GM19023 (cell line): ENCODE measurements at regions not wholly inside any gene's neighbourhood (a gene's known extent, or its start where the extent isn't known, plus 50 kb on each side); places are given as distances from the start of the nearest gene placed in this dataset.
"Not testable (repeated sequence)": the region's sequence is repeated elsewhere in the genome, so short reads cannot be mapped to it uniquely, and the experiment has no call there.

Experiments used
- ATAC-seq: cut with Tn5 transposase; IDR thresholded peaks from one replicate; pipeline ENCODE4 v1.9.1; 2021; ENCODE audit warnings: mild to moderate bottlenecking, moderate library complexity; ENCODE audit not compliant: unreplicated experiment

DNA sequence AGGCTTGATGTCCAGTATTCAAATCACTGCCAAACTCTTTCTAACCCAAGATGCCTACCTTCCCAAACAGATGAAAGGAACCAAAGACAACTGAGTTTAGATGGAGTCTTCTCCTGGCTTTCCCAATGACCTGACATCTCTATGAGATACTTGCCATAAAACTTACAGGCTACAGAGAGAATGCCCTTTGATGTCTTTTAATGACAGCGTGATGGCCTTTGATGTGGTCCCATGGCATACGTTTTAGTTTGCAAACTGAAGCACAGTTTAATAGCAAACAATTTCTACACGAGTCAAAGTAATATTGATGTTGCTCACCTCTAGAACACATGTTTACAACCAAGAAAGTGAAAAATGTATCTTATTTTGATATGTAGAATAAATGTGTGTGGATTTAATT, 73.2 kb downstream of the ZIC4 start:
- ATAC-seq = no peak

DNA sequence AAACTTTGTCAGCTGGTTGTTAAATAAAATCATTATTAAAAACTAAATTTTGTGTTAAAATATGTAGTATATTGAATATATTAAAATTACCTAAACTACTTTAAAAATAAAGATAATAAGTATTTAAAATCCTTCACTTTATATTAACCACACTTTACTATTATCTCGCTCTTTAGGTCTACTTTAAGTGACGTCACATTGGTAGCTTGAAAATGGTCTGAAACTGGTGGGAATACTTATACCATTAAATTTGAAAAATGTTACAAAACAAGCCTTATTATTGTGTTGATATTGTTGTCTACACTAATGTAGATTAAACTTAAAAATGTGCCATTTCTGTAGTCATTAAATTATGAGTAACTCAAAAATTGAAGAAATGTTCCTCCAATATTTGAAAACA, 77.6 kb downstream of the ZIC4 start:
- ATAC-seq = no peak

DNA sequence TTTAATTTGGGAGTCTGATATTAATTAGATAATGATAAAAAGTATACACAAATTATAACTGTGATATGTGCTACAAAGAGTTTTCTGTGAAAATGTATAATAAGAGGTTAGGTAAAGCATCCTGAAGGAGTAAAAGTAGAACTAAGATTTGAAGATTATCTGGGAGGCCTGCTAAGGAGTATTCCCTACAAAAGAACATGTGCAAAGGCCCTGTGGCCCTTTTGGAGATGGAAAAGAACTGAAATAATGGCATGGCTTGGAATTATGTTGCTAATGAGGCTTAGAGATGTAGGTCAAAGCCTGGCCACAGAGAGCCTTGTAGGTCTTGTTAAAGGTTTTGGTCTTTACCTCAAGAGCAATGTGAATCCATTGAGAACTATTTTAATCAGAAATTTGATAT, 82.0 kb downstream of the ZIC4 start:
- ATAC-seq = no peak

DNA sequence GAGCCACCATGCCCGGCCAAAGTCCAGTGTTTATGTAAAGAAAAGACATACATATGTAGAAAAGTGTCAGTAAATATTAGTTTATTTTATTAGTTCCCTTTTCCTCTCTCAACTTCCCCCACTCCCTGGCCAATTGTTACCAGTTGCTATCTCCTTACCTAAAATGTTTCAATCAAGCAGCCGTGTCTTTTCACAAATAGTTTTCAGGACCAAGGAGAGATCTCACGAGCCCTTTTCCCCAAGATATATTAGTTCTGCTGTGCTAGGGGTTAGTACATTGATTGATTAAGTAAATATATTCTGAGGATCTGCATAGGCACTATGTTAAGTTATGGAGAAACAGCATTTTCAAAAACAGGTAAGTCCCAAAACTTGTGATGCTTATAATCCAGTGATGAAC, 87.4 kb downstream of the ZIC4 start:
- ATAC-seq = no peak

DNA sequence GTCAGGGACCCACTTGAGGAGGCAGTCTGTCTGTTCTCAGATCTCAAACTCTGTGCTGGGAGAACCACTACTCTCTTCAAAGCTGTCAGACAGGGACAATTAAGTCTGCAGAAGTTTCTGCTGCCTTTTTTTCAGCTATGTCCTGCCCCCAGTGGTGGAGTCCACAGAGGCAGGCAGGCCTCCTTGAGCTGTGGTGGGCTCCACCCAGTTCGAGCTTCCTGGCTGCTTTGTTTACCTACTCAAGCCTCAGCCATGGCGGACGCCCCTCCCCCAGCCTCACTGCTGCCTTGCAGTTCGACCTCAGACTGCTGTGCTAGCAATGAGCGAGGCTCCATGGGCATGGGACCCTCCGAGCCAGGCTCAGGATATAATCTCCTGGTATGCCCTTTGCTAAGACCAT, 89.3 kb downstream of the ZIC4 start:
- ATAC-seq = not testable (repeated sequence)

DNA sequence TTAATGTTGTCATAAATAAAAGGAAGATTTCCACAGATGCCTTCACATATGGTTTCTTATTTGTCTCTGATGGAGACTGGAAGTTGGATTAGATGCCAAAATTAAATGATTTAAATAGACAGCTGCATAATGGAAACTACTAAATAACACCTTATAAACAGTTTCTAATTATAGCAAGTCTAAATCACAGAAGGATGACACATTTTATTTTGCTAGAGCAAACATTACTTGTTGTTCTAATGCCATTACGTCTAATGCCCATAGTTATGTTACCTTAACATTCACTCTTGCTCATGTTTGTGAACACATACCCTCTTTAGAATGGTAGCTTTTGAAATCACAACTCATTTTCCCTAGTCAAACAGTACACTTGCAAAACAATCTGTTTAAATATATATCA, 92.8 kb downstream of the ZIC4 start:
- ATAC-seq = no peak

DNA sequence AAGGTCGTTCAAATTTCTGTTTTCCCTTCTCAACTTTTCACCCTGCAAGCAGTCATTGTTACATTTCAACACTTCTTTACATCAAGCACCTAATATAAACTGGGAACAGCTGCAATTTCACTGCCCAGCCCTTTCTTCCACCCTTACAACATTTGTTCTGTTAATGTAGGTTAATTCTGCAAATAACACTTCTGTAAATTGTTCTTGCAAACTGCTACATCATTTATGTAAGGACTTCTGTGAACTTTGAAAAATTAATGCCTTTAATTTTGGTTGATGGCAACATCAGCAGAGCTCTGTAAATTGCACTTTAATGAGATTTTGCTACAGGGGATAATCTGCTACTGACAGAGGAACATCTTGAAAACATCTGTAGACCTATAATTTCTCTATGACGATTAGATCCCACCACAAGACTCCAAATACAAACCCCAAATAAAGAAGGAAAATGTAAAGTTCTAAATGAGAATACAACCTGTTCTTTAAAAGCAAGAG, 93.5 kb downstream of the ZIC4 start:
- no peak for ATAC-seq

DNA sequence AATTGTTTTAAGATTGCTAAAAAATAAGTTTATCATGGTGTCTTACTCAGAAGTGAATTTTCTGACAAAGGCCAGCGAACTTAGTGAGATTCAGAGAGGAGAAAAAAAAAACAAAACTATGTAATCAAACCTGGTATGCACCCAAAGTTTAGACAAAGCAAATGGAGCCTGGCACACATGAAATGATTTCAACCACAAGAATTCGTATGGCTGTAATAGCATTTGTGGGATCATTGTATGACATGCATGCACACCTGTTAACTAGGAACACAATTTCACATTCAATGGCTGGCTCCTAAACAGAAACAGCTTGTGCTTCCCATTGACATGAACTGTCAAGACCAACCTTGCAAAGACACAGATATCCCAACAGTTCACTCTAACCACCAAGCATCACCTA, 94.6 kb downstream of the ZIC4 start:
- ATAC-seq = no peak

DNA sequence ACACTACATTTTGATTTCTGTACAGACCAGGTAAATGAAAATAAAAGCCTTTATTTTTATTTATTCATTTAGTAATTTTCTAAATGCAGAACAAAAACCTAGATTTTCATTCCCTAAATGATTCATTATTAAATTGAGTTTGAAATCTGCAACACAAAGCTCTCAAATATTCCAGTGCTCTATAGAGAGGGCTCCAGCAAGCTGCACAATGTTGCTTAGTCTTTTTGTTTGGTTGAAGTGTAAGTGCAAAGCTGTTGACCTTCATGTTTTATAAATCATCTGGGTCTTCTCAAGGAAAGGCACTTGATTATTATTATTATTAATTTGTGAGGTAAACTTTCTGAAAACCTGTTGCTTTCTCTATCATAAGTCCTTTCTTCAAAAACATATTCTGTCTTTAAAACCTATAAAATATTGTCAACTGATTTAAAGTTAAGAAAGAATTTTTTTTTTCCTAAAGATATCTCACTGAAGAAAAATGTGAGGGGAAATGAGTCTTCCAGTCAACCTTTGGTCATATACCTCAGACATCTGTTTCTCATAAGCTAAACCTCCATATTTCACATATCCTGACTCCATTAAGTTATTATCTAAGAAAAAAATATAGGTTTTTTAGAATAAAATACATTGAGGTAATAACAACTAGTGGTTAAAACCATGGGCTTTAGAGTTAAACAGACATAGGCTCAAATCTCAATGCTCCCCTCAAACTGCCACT, 100.7 kb downstream of the ZIC4 start:
- ATAC-seq = no peak

DNA sequence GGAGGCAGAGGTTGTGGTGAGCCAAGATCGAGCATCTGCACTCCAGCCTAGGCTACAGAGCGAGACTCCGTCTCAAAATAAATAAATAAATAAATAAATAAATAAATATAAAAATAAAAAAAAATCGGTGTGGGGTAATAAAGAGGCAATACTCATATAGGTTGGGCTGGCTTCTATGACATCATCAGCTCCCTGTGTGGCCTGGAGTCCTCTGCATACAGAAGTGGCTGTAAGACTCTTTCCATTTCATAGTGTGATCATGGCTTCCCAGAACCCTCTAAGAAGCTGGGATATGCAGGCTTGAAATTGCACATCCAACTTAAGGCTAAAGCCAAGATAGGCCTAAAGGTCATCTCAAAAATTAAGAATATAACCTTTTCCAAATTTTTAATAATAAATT, 101.6 kb downstream of the ZIC4 start:
- ATAC-seq = no peak

DNA sequence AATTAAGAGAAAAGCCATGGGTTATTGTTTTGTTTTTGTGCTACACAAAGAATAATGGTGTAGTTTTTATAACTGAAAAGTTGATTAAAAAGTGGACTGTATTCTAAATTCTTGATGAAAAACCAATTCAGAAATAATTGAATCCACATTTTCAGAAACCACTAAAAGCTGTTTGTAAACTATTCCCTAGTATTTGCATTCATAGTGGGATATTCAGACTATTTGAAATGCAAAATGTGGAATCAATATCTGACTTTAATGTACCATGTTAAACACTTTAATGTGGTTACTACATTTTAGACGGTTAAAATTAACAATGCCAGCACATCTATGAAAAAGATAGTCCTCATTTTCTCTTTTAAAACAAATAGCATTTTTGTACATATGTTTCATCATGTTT, 104.6 kb downstream of the ZIC4 start:
- ATAC-seq = no peak

DNA sequence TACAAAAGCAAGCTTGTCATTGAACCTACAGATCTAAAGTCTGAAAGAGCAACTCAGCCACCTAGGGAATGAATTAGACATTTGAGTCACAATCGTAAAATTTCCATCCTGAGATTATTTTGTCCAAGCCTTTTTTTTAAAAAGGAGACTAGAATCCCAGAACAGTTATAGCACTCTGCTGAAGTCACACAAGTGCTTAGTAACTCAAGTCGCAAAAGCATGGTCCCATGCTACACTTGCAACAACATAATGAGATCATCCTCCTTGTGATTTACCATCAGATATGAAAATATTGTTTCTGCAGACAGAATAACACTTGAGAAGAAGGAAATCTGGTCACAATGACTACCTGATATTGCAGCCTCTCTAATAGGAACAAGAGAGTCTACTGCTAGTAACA, 106.7 kb downstream of the ZIC4 start:
- ATAC-seq = no peak

DNA sequence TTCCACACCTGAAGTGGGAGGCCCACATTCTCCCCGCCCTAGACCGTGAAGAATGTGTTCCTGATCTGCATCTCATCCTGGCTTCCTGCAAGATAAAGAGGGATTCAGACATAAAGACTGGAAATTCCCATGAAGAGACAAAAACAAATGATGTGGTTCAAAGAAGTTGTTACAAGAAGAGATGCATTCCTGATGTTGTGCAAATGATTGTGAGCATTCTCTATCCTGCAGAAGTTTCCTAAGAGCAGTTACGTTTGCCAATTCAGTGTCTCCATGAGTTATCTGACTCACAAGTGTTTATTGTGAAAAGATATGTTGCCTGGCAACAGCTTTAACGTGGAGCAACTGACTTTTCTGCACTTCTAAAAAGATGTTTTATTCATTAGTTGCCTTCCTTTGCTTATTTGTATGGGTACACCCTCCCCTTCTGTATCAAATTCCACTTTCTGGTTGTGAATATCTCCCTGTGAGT, 107.8 kb downstream of the ZIC4 start:
- no peak for ATAC-seq

DNA sequence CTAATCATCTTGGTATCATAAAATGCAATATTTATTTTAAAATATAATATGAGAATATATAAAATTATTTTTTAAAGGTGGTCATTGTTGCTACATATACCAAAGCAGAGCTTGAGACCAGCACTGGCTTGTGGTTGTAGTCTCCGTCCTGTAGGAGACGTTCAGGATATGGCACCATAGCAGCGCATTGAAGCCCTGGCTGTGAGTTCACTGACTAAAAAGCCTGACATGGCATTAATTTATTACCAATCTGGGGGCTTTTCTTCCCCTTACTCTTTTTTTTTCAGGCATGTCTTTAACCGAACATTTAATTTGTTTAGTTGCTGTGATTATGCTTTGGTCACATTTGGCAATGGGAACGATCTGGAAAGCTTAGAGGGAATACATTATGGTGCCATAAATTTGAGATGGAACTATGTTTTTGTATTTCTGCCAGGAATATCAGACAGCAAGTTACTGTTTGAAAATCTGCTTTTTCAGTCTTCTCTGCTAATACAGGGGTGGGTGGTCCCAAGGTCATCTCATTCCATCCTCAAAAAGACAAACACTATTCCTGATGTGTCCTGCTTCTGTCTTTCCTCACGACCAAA, 108.5 kb downstream of the ZIC4 start:
- ATAC-seq = no peak

DNA sequence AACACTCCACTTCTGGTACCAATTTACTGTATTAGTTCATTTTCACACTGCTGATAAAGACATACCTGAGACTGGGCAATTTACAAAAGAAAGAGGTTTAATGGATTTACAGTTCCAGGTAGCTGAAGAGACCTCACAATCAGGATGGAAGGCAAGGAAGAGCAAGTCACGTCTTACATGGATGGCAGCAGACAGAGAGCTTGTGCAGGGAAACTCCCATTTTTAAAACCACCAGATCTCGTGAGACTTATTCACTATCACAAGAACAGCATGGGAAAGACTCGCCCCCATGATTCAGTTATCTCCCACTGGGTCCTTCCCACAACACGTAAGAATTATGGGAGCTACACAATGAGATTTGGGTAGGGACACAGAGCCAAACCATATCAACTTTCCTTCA, 119.0 kb downstream of the ZIC4 start:
- ATAC-seq = not testable (repeated sequence)

DNA sequence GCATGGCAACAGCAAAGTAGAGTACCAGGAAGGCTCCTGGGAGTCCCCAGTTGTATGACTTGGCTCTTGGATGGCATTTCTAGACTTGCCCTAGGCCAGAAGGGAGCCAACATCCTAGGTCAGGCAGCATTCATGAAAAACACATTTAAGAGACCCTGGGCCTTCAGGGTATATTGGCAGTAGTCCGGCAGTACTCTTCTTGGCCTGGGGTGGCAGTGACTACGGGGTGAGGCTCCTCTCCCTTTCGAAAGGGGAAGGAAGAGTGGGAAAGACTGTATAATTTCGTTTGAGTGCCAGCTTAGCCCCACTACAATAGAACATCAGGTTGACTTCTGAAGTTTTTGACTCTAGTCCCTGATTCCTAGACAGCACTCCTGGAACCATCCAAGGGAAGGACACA, 136.4 kb downstream of the ZIC4 start:
- ATAC-seq = no peak

DNA sequence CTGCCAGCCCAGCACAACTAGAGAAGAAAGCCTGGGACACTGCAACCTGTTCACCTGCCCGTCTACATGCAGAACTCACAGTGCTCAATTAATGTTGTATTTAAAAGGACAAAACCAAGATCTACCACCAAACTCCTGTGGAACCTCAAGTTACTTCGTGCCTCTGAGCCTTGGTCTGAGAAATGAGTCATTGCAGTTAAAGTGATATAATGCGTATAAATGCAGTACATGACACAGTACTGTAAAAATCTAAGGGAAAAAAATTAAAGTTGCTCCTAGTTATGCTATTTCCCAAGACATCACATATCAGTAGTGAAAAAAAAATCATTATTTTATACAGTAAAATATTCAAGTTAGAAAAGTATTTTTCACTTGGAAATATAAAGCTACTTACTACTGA, 138.9 kb downstream of the ZIC4 start:
- ATAC-seq = no peak

DNA sequence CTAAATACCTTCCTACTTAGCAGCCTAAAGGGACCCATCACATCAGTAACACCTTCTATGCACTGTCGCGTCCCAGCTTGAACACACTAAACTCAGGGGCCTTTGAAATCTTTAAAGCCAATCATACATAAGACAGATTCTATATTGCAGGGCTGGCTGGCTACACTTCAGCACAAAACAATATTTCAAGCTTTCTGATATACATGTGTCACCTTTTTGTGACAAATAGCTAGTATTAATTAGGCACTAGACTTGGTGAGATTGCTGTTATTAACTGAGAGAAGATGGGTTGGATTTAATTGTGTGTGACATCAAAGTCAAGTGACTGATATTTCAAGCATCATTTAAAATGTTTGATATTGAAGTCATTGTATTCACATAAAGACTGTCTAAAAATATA, 148.4 kb downstream of the ZIC4 start:
- no peak for ATAC-seq

DNA sequence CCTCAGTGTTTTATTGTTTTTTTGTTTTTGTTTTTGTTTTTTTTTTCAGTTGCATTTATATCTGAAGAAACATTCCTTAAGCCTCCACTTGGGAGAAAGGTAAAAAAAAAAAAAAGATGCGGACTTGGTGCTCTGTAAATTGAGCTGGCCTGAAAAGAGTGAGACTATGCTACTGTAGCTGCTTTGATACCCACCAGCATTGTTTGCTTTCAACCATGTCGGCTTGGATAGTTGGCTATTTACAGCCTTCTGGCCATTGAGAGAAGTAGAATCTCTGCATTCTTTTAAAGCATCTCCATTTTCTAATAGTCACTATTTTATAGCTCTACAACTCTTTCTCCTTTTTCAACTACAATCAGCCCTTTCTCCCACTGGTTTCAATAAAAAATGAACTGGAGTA, 149.6 kb downstream of the ZIC4 start:
- no peak for ATAC-seq

DNA sequence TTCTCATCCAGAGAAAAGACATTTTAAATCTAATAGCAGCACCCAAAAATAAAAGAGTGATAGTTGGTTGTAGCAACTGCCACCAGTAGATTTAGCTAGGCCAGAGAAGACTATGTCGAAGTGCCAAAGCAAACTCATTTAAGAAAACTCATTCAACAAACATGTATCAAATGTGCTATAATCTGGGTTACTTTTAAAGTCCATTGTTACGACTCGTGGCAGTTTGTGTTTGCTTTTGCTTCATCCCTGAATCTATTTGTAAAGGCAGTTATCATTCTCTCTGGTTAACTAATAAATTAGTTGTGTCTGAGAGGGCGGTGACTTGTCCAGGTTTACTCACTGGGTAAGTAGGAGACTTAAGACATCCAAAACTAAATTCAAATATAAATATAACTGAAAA, 159.4 kb downstream of the ZIC4 start:
- ATAC-seq = no peak

DNA sequence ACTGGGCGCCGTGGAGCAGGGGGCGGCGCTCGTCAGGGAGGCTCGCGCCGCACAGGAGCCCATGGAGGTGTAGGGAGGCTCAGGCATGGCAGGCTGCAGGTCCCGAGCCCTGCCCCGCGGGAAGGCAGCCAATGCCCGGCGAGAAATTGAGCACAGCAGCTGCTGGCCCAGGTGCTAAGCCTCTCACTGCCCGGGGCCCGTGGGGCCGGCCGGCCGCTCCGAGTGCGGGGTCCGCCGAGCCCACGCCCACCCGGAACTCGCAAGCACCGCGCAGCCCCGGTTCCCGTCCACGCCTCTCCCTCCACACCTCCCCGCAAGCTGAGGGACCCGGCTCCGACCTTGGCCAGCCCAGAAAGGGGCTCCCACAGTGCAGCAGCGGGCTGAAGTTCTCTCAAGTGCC, 160.7 kb downstream of the ZIC4 start:
- not testable (repeated sequence) for ATAC-seq

DNA sequence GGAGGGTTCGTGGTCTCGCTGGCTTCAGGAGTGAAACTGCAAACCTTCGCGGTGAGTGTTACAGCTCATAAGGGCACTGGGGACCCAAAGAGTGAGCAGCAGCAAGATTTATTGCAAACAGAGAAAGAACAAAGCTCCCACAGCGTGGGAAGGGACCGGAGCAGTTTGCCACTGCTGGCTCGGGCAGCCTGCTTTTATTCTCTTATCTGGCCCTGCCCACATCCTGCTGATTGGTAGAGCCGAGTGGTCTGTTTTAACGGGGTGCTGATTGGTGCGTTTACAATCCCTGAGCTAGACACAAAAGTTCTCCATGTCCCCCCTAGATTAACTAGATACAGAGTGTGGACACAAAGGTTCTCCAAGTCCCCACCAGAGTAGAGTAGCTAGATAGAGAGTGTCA, 161.3 kb downstream of the ZIC4 start:
- not testable (repeated sequence) for ATAC-seq

DNA sequence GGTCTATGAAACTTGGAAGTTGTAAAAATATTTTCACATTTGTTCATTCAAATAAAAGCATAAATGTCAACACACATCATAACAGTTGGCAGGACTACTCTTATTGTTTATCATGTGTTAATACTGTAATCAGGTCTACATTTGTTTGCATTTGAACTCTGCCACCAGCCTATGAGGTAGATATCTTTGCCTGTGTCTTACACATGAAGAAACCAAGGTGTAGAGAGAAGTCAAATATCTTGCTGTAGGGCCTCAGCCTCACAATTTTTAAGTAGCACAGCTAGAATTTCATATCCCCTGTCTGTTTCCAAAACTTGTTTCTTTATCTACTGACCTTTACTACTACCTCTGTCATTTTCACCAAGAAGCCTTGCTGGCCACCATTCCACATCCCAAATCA, 161.9 kb downstream of the ZIC4 start:
- no peak for ATAC-seq
